HG03342 (cell line): ENCODE measurements at regions not wholly inside any gene's neighbourhood (a gene's known extent, or its start where the extent isn't known, plus 50 kb on each side); places are given as distances from the start of the nearest gene placed in this dataset.

Experiments used
- ATAC-seq: cut with Tn5 transposase; IDR thresholded peaks from one replicate; pipeline ENCODE4 v1.9.1; 2021; ENCODE audit warnings: mild to moderate bottlenecking, moderate library complexity; ENCODE audit not compliant: unreplicated experiment

GRCh38 chr1:239676522-239677273 lies 290.3 kb downstream of the CHRM3 start:
- ATAC-seq = no peak

- no peak for ATAC-seq
These were observed 291.0 kb downstream of the CHRM3 start for GRCh38 chr1:239677362-239677761.

- ATAC-seq = no peak
These were observed 291.8 kb downstream of the CHRM3 start for GRCh38 chr1:239678181-239678580.

GRCh38 chr1:239682046-239682445 lies 295.7 kb downstream of the CHRM3 start:
- ATAC-seq = no peak

- no peak for ATAC-seq
These were observed 296.6 kb downstream of the CHRM3 start for GRCh38 chr1:239682960-239683359.

- no peak for ATAC-seq
These were observed 300.0 kb downstream of the CHRM3 start for GRCh38 chr1:239686386-239686785.

GRCh38 chr1:239696317-239696716 lies 309.9 kb downstream of the CHRM3 start:
- ATAC-seq = no peak

GRCh38 chr1:239700667-239701066 lies 314.3 kb downstream of the CHRM3 start:
- ATAC-seq = no peak

- ATAC-seq = no peak
These were observed 316.7 kb downstream of the CHRM3 start for GRCh38 chr1:239703075-239703474.

- ATAC-seq = no peak
These were observed 320.0 kb downstream of the CHRM3 start for GRCh38 chr1:239706245-239706892.

GRCh38 chr1:239707615-239708014 lies 321.2 kb downstream of the CHRM3 start:
- ATAC-seq = no peak

GRCh38 chr1:239708622-239709021 lies 322.3 kb downstream of the CHRM3 start:
- no peak for ATAC-seq

- no peak for ATAC-seq
These were observed 325.4 kb downstream of the CHRM3 start for GRCh38 chr1:239711768-239712167.

- ATAC-seq = no peak
These were observed 330.9 kb downstream of the CHRM3 start for GRCh38 chr1:239717097-239717917.

GRCh38 chr1:239717918-239718184 lies 331.5 kb downstream of the CHRM3 start:
- no peak for ATAC-seq

- no peak for ATAC-seq
These were observed 332.2 kb downstream of the CHRM3 start for GRCh38 chr1:239718571-239718970.

GRCh38 chr1:239718997-239719628 lies 332.7 kb downstream of the CHRM3 start:
- no peak for ATAC-seq

GRCh38 chr1:239719642-239720258 lies 333.4 kb downstream of the CHRM3 start:
- no peak for ATAC-seq

- ATAC-seq = no peak
These were observed 335.7 kb downstream of the CHRM3 start for GRCh38 chr1:239722035-239722434.

GRCh38 chr1:239723776-239724367 lies 337.5 kb downstream of the CHRM3 start:
- ATAC-seq = no peak

- ATAC-seq = no peak
These were observed 339.0 kb downstream of the CHRM3 start for GRCh38 chr1:239725371-239725770.
